Natural killer cell (primary cell): ENCODE measurements at regions not wholly inside any gene's neighbourhood (a gene's known extent, or its start where the extent isn't known, plus 50 kb on each side); places are given as distances from the start of the nearest gene placed in this dataset.

Source experiments
- ATAC-seq, 3 donors: fragments of 150-1000 bp in 2 of 3; fragments of 200-7000 bp in 1 of 3; cut with Tn5 transposase; 1 replicate in 1 of 3; 2 replicates in 2 of 3; pipeline ENCODE4 v1.10.0; 2021; ENCODE audit warnings: mild to moderate bottlenecking in 2 of 3, moderate library complexity in 2 of 3
- DNase-seq, 2 donors: peaks; one replicate each; pipeline versions ENCODE4 v3.0.0 to v3.0.0-alpha.2; 2013 to 2021; ENCODE audit warnings: mixed read lengths in 1 of 2
- H3K27ac ChIP-seq: one replicate; pipeline ENCODE4 v1.5.1; 2013; ENCODE audit warnings: mild to moderate bottlenecking, low read length
- H3K27me3 ChIP-seq: one replicate; pipeline ENCODE4 v1.6.1; 2013; ENCODE audit warnings: low read length; ENCODE audit not compliant: control insufficient read depth, insufficient read depth
- H3K36me3 ChIP-seq: one replicate; pipeline ENCODE4 v1.6.1; 2013; ENCODE audit warnings: low read length; ENCODE audit not compliant: control insufficient read depth, insufficient read depth
- H3K4me1 ChIP-seq: one replicate; pipeline ENCODE4 v1.6.1; 2013; ENCODE audit warnings: low read length; ENCODE audit not compliant: control insufficient read depth, insufficient read depth
- H3K4me3 ChIP-seq: one replicate; pipeline ENCODE4 v1.5.1; 2013; ENCODE audit warnings: low read length
- H3K9me3 ChIP-seq: one replicate; pipeline ENCODE4 v1.6.1; 2013; ENCODE audit warnings: low read length; ENCODE audit not compliant: control insufficient read depth, insufficient read depth
- H3K27ac Mint-ChIP-seq, 2 donors: one replicate each; pipeline ENCODE4 v1.8.0; 2022; ENCODE audit warnings: mild to moderate bottlenecking in 2 of 2, mixed read lengths in 2 of 2, moderate library complexity in 1 of 2
- H3K27me3 Mint-ChIP-seq, 2 donors: one replicate each; pipeline ENCODE4 v1.8.0; 2022; ENCODE audit warnings: low read depth in 2 of 2, mixed read lengths in 2 of 2
- H3K36me3 Mint-ChIP-seq: one replicate; pipeline ENCODE4 v1.8.0; 2022; ENCODE audit warnings: mixed read lengths
- H3K4me1 Mint-ChIP-seq, 2 donors: one replicate each; pipeline ENCODE4 v1.8.0; 2022; ENCODE audit warnings: mixed read lengths in 2 of 2
- H3K4me3 Mint-ChIP-seq: one replicate; pipeline ENCODE4 v1.8.0; 2022; ENCODE audit warnings: mild to moderate bottlenecking, moderate library complexity, mixed read lengths
- H3K9me3 Mint-ChIP-seq, 2 donors: one replicate each; pipeline ENCODE4 v1.8.0; 2022; ENCODE audit warnings: mixed read lengths in 2 of 2
- CTCF ChIP-seq: fragments of 200-600 bp; IDR thresholded peaks from one replicate; pipeline ENCODE4 v1.8.0; 2022; ENCODE audit warnings: antibody characterized with exemption
- WGBS: methylation state at CpG from one replicate; pipeline ENCODE4 v1.1.7; 2013; ENCODE audit warnings: missing lambda C conversion rate; ENCODE audit not compliant: insufficient coverage; 5-methylcytosine and 5-hydroxymethylcytosine counted together
- intact Hi-C: fragments of 100-400 bp; cut with micrococcal nuclease; formaldehyde crosslinking; loops from one replicate; pipeline ENCODE4 v1.14.2; 2022

- no peak for DNase-seq
- no peak for TF ChIP-seq CTCF
- Mint-ChIP-seq H3K4me1 (no peaks in the 10 kb centered on the region), H3K36me3 (no peaks in the 10 kb centered on the region), H3K27me3 (no peaks in the 10 kb centered on the region), H3K4me3 (no peak overlapping the region), H3K27ac (no peak overlapping the region), H3K9me3 (peaks cover 0 to 13% of the 10 kb centered on the region in 2 donors)
- Histone ChIP-seq H3K4me3 (no peak overlapping the region), H3K9me3 (peaks cover 21% of the 10 kb centered on the region), H3K27me3 (no peaks in the 10 kb centered on the region), H3K36me3 (no peaks in the 10 kb centered on the region), H3K4me1 (no peaks in the 10 kb centered on the region), H3K27ac (no peak overlapping the region)
- intact Hi-C loops, result no loop called here
- 62% methylated on average over 1 of the region's 1 CpG for WGBS
- ATAC-seq, result no peak
Observed at GRCh38 chr4:63580796-63581475, 828.3 kb downstream of the TECRL start.

- Histone ChIP-seq H3K36me3 (no peaks in the 10 kb centered on the region), H3K4me3 (no peak overlapping the region), H3K27me3 (no peaks in the 10 kb centered on the region), H3K4me1 (no peaks in the 10 kb centered on the region), H3K27ac (no peak overlapping the region), H3K9me3 (peaks cover 26% of the 10 kb centered on the region)
- DNase-seq (no peak), ATAC-seq (no peak)
- no peaks in the 10 kb centered on the region for H3K36me3 Mint-ChIP-seq
- no peak for TF ChIP-seq CTCF
- H3K4me3 Mint-ChIP-seq, result no peak overlapping the region
- no peak overlapping the region for H3K27ac Mint-ChIP-seq
- peaks cover under 1 to 8% of the 10 kb centered on the region in 2 donors for H3K9me3 Mint-ChIP-seq
- no peaks in the 10 kb centered on the region for H3K4me1 Mint-ChIP-seq
- no peaks in the 10 kb centered on the region for H3K27me3 Mint-ChIP-seq
- intact Hi-C loops, result no loop called here
Observed at GRCh38 chr4:63578383-63578782, 830.9 kb downstream of the TECRL start.

GRCh38 chr4:63566658-63567057, 842.6 kb downstream of the TECRL start:
- H3K9me3 Mint-ChIP-seq, result peaks cover 4 to 10% of the 10 kb centered on the region in 2 donors
- no peak overlapping the region for H3K4me3 Mint-ChIP-seq
- H3K36me3 Mint-ChIP-seq, result peaks cover 3% of the 10 kb centered on the region
- ATAC-seq (no peak), DNase-seq (no peak)
- Histone ChIP-seq H3K27me3 (no peaks in the 10 kb centered on the region), H3K27ac (no peak overlapping the region), H3K36me3 (no peaks in the 10 kb centered on the region), H3K4me3 (no peak overlapping the region), H3K9me3 (peaks cover 9% of the 10 kb centered on the region), H3K4me1 (no peaks in the 10 kb centered on the region)
- H3K27ac Mint-ChIP-seq, result no peak overlapping the region
- H3K4me1 Mint-ChIP-seq, result no peaks in the 10 kb centered on the region
- no peak for TF ChIP-seq CTCF
- WGBS, result 76% methylated on average over 2 of the region's 2 CpGs
- no peaks in the 10 kb centered on the region for H3K27me3 Mint-ChIP-seq
- intact Hi-C loops, result no loop called here
